ENCODE measurements at regions not wholly inside any gene's neighbourhood (a gene's known extent, or its start where the extent isn't known, plus 50 kb on each side); places are given as distances from the start of the nearest gene placed in this dataset.

GRCh38 chr14:43169722-43170121, 1337.4 kb downstream of the FSCB start:
- TF ChIP-seq, protein P1, sequence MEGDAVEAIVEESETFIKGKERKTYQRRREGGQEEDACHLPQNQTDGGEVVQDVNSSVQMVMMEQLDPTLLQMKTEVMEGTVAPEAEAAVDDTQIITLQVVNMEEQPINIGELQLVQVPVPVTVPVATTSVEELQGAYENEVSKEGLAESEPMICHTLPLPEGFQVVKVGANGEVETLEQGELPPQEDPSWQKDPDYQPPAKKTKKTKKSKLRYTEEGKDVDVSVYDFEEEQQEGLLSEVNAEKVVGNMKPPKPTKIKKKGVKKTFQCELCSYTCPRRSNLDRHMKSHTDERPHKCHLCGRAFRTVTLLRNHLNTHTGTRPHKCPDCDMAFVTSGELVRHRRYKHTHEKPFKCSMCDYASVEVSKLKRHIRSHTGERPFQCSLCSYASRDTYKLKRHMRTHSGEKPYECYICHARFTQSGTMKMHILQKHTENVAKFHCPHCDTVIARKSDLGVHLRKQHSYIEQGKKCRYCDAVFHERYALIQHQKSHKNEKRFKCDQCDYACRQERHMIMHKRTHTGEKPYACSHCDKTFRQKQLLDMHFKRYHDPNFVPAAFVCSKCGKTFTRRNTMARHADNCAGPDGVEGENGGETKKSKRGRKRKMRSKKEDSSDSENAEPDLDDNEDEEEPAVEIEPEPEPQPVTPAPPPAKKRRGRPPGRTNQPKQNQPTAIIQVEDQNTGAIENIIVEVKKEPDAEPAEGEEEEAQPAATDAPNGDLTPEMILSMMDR (IDR thresholded peaks at IDR 0.05) = no peak
- TF ChIP-seq POLR2AphosphoS5 (IDR thresholded peaks at IDR 0.05; ENCODE audit: low read depth, low read length) (no peak), TCF7L2 (IDR thresholded peaks at IDR 0.05; ENCODE audit: low read depth, low read length) (no peak), REST (IDR thresholded peaks at IDR 0.05; ENCODE audit: insufficient read depth in 1 of 2, low read depth in 2 of 2, low read length in 1 of 2) (no peak)

All from Panc1 (cell line).